ENCODE measurements at regions not wholly inside any gene's neighbourhood (a gene's known extent, or its start where the extent isn't known, plus 50 kb on each side); places are given as distances from the start of the nearest gene placed in this dataset.

DNA sequence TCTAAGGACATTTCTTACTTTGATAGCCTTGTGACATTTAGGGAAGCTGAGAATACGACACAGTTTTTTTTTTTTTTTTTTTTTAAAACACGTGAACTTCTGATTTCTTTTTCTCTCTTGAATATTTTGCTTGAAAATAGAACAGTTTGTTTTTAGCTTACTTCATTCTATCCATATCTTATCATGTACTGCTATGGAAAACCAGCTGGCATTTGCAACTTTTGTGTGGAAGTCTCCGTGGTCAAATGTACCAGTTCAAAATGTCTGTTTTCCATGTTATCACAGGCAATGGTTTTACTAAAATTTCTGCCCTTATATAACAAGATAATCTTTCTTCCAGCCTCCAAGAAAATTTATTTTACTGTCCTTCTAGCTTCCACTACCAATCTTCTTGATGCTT, 821.6 kb downstream of the DNAJB9 start:
- TF ChIP-seq, protein P1, sequence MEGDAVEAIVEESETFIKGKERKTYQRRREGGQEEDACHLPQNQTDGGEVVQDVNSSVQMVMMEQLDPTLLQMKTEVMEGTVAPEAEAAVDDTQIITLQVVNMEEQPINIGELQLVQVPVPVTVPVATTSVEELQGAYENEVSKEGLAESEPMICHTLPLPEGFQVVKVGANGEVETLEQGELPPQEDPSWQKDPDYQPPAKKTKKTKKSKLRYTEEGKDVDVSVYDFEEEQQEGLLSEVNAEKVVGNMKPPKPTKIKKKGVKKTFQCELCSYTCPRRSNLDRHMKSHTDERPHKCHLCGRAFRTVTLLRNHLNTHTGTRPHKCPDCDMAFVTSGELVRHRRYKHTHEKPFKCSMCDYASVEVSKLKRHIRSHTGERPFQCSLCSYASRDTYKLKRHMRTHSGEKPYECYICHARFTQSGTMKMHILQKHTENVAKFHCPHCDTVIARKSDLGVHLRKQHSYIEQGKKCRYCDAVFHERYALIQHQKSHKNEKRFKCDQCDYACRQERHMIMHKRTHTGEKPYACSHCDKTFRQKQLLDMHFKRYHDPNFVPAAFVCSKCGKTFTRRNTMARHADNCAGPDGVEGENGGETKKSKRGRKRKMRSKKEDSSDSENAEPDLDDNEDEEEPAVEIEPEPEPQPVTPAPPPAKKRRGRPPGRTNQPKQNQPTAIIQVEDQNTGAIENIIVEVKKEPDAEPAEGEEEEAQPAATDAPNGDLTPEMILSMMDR (IDR thresholded peaks at IDR 0.05; ENCODE audit: extremely low read depth, low read depth, low read length) = no peak
- no peaks in the 10 kb centered on the region for H3K9me3 ChIP-seq (ENCODE audit: low read depth, low read length)
- H2AFZ ChIP-seq (ENCODE audit: low read length) = no peak overlapping the region
- H3K27me3 ChIP-seq (ENCODE audit: insufficient read depth, low read length) = no peaks in the 10 kb centered on the region
- H3K27ac ChIP-seq (ENCODE audit: low read depth, low read length) = no peak overlapping the region
- H3K4me3 ChIP-seq (ENCODE audit: insufficient read depth, low read length) = no peak overlapping the region
- H3K4me1 ChIP-seq (ENCODE audit: insufficient read depth, low read length) = no peaks in the 10 kb centered on the region
- H3K79me2 ChIP-seq (ENCODE audit: insufficient read depth, low read length) = no peaks in the 10 kb centered on the region
- H3K36me3 ChIP-seq (ENCODE audit: insufficient read depth, low read length) = no peaks in the 10 kb centered on the region
- no peaks in the 10 kb centered on the region for H4K20me1 ChIP-seq (ENCODE audit: insufficient read depth, low read length)
- no peak for DNase-seq (ENCODE audit: insufficient read length, low spot score, missing footprints)
- no peak overlapping the region for H3K4me2 ChIP-seq (ENCODE audit: insufficient read depth, low read length)

DNA sequence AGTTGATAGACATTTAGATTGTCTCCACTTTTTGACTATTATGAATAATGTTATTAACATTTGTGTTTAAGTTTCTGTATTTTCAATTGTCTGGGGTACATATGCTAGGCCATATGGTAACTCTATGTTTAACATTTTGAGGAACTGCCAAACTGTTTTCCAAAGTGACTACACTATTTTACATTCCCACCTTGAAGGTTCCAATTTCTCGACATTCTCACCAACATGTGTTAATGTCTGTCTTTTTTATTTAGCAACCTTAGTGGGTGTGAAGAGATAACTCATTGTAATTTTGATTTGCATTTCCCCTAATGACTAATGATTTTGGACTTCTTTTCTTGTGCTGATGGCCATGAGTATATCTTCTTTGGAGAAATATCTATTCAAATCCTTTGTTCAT, 832.4 kb downstream of the DNAJB9 start:
- Histone ChIP-seq H3K4me2 (ENCODE audit: insufficient read depth, low read length) (no peak overlapping the region), H3K27me3 (ENCODE audit: insufficient read depth, low read length) (no peaks in the 10 kb centered on the region), H3K4me1 (ENCODE audit: insufficient read depth, low read length) (no peaks in the 10 kb centered on the region), H4K20me1 (ENCODE audit: insufficient read depth, low read length) (no peaks in the 10 kb centered on the region), H2AFZ (ENCODE audit: low read length) (no peak overlapping the region), H3K79me2 (ENCODE audit: insufficient read depth, low read length) (no peaks in the 10 kb centered on the region), H3K4me3 (ENCODE audit: insufficient read depth, low read length) (no peak overlapping the region), H3K27ac (ENCODE audit: low read depth, low read length) (no peak overlapping the region), H3K36me3 (ENCODE audit: insufficient read depth, low read length) (no peaks in the 10 kb centered on the region), H3K9me3 (ENCODE audit: low read depth, low read length) (peaks cover 3% of the 10 kb centered on the region)
- TF ChIP-seq, protein P1 (IDR thresholded peaks at IDR 0.05; ENCODE audit: extremely low read depth, low read depth, low read length) = no peak
- DNase-seq (ENCODE audit: insufficient read length, low spot score, missing footprints) = no peak

DNA sequence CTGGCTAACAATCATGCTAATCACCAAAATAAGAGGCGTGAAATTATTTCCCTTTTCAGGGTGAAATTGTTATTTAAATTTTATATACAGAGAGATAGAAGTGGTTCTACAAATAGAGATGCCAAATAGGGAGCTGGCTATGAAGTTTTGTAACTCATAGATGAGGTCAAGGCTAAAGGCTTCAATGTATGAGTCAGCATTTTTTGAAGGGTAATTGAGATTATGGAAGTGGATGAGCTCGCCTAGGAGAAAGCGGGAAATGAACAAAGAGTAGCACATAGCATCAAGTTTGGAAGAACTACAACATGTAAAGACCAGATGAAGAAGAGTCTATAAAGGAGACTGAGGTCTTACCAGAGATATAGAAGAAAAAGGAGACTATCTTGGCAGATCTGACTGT, 838.1 kb downstream of the DNAJB9 start:
- Histone ChIP-seq H3K4me2 (ENCODE audit: insufficient read depth, low read length) (no peak overlapping the region), H2AFZ (ENCODE audit: low read length) (no peak overlapping the region), H3K4me3 (ENCODE audit: insufficient read depth, low read length) (no peak overlapping the region), H4K20me1 (ENCODE audit: insufficient read depth, low read length) (no peaks in the 10 kb centered on the region), H3K9me3 (ENCODE audit: low read depth, low read length) (peaks cover 3% of the 10 kb centered on the region), H3K79me2 (ENCODE audit: insufficient read depth, low read length) (no peaks in the 10 kb centered on the region), H3K27ac (ENCODE audit: low read depth, low read length) (no peak overlapping the region), H3K36me3 (ENCODE audit: insufficient read depth, low read length) (no peaks in the 10 kb centered on the region), H3K27me3 (ENCODE audit: insufficient read depth, low read length) (no peaks in the 10 kb centered on the region), H3K4me1 (ENCODE audit: insufficient read depth, low read length) (no peaks in the 10 kb centered on the region)
- no peak for DNase-seq (ENCODE audit: insufficient read length, low spot score, missing footprints)
- TF ChIP-seq, protein P1 (IDR thresholded peaks at IDR 0.05; ENCODE audit: extremely low read depth, low read depth, low read length) = no peak

DNA sequence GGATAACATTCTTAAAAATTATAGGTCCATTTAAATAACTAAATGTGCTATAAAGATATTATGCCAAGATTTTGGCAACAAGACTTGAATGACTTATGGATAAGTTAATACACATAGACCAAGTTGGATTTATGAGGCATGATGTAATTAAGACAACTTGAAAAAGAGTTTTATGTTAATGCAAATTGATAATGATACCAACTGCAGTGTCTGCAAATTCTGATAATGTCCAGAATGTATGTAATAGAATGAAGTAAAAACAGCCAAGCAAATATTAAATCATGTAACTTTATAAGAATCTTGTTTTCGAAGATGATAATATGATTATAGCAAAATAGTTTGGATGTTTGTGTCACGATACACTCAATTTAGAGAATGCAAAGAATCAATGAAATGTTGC, 868.3 kb downstream of the DNAJB9 start:
- Histone ChIP-seq H3K27ac (ENCODE audit: low read depth, low read length) (no peak overlapping the region), H3K4me3 (ENCODE audit: insufficient read depth, low read length) (no peak overlapping the region), H4K20me1 (ENCODE audit: insufficient read depth, low read length) (no peaks in the 10 kb centered on the region), H3K79me2 (ENCODE audit: insufficient read depth, low read length) (no peaks in the 10 kb centered on the region), H3K36me3 (ENCODE audit: insufficient read depth, low read length) (no peaks in the 10 kb centered on the region), H2AFZ (ENCODE audit: low read length) (no peak overlapping the region), H3K27me3 (ENCODE audit: insufficient read depth, low read length) (no peaks in the 10 kb centered on the region), H3K4me2 (ENCODE audit: insufficient read depth, low read length) (no peak overlapping the region), H3K4me1 (ENCODE audit: insufficient read depth, low read length) (no peaks in the 10 kb centered on the region), H3K9me3 (ENCODE audit: low read depth, low read length) (peaks cover 3% of the 10 kb centered on the region)
- TF ChIP-seq, protein P1 (IDR thresholded peaks at IDR 0.05; ENCODE audit: extremely low read depth, low read depth, low read length) = no peak
- DNase-seq (ENCODE audit: insufficient read length, low spot score, missing footprints) = no peak
